CD4-positive, alpha-beta T cell treated with Interleukin-4 for 4 hours (primary cell): ENCODE measurements at regions not wholly inside any gene's neighbourhood (a gene's known extent, or its start where the extent isn't known, plus 50 kb on each side); places are given as distances from the start of the nearest gene placed in this dataset.
"Not testable (repeated sequence)": the region's sequence is repeated elsewhere in the genome, so short reads cannot be mapped to it uniquely, and the experiment has no call there.

ENCODE experiments used
- DNase-seq: peaks from one replicate; pipeline ENCODE4 v3.0.0-alpha.2; 2020

GRCh38 chr16:46519063-46519462 lies 102.1 kb downstream of the SHCBP1 start:
- DNase-seq = no peak

- no peak for DNase-seq
Measured at GRCh38 chr16:46496701-46497100, 124.5 kb downstream of the SHCBP1 start.

- no peak for DNase-seq
Measured at GRCh38 chr16:46482895-46483294, 138.3 kb downstream of the SHCBP1 start.

- DNase-seq = no peak
Measured at GRCh38 chr16:46466239-46466638, 154.9 kb downstream of the SHCBP1 start.

- DNase-seq = not testable (repeated sequence)
Measured at GRCh38 chr16:46454801-46455200, 166.4 kb downstream of the SHCBP1 start.

GRCh38 chr16:46428108-46429061 lies 192.8 kb downstream of the SHCBP1 start:
- DNase-seq = no peak

- DNase-seq = no peak
Measured at GRCh38 chr16:46427340-46428107, 193.7 kb downstream of the SHCBP1 start.

- no peak for DNase-seq
Measured at GRCh38 chr16:46426336-46426735, 194.8 kb downstream of the SHCBP1 start.

GRCh38 chr16:46404028-46404427 lies 217.2 kb downstream of the SHCBP1 start:
- DNase-seq = no peak

- peak; percentile 82 for DNase-seq
Measured at GRCh38 chr16:46398559-46398958, 222.6 kb downstream of the SHCBP1 start.

- DNase-seq = peak; percentile 53
Measured at GRCh38 chr16:46396883-46397270, 224.3 kb downstream of the SHCBP1 start.

GRCh38 chr16:46396131-46396882 lies 224.9 kb downstream of the SHCBP1 start:
- peak; percentile 64 for DNase-seq

- DNase-seq = peak; percentile 60
Measured at GRCh38 chr16:46395391-46395921, 225.7 kb downstream of the SHCBP1 start.

- peak; percentile 40 for DNase-seq
Measured at GRCh38 chr16:46394963-46395362, 226.2 kb downstream of the SHCBP1 start.

GRCh38 chr16:46394149-46394548 lies 227.0 kb downstream of the SHCBP1 start:
- DNase-seq = peak; percentile 56

GRCh38 chr16:46392930-46393722 lies 228.1 kb downstream of the SHCBP1 start:
- peak; percentile 81 for DNase-seq

GRCh38 chr16:46390660-46391462 lies 230.3 kb downstream of the SHCBP1 start:
- DNase-seq = peak; percentile 96

- DNase-seq = peak; percentile 99
Measured at GRCh38 chr16:46389561-46390041, 231.6 kb downstream of the SHCBP1 start.

GRCh38 chr16:46388939-46389491 lies 232.2 kb downstream of the SHCBP1 start:
- peak; percentile 17 for DNase-seq

- peak; percentile 10 for DNase-seq
Measured at GRCh38 chr16:46388354-46388753, 232.8 kb downstream of the SHCBP1 start.
